Adrenal gland (tissue), 5 donors: ENCODE measurements at regions not wholly inside any gene's neighbourhood (a gene's known extent, or its start where the extent isn't known, plus 50 kb on each side); places are given as distances from the start of the nearest gene placed in this dataset.

Experiments used
- CTCF ChIP-seq, 6 experiments: fragments of 450-650 bp in 4 of 6; fragments of 200-600 bp in 2 of 6; sonication (generic) in 1 of 6; IDR thresholded peaks; 1 replicate in 5 of 6; 2 replicates in 1 of 6; pipeline versions ENCODE4 v1.5.1 to v1.8.0; 2016 to 2021; ENCODE audit warnings: antibody characterized with exemption in 6 of 6, mild to moderate bottlenecking in 2 of 6, moderate library complexity in 1 of 6
- POLR2A ChIP-seq, 2 donors: fragments of 450-650 bp; IDR thresholded peaks; one replicate each; pipeline ENCODE4 v1.6.1; 2017; ENCODE audit warnings: antibody characterized with exemption in 2 of 2, mild to moderate bottlenecking in 2 of 2, moderate library complexity in 1 of 2
- donor health status: DM: no; HTN: no; CAD: no.

- TF ChIP-seq POLR2A (IDR thresholded peaks at IDR 0.05) (no peak), CTCF (IDR thresholded peaks at IDR 0.05) (no peak)
These were observed 998.6 kb upstream of the B3GALT2 start for GRCh38 chr1:194184974-194185373.
